CD1c-positive myeloid dendritic cell (primary cell): ENCODE measurements at regions not wholly inside any gene's neighbourhood (a gene's known extent, or its start where the extent isn't known, plus 50 kb on each side); places are given as distances from the start of the nearest gene placed in this dataset.

Experiments used
- DNase-seq: peaks from one replicate; pipeline ENCODE4 v3.0.0-alpha.2; 2016; ENCODE audit errors: extremely low spot score

- DNase-seq: no peak
Observed at GRCh38 chr13:79267560-79267959, 138.5 kb downstream of the RBM26 start.

GRCh38 chr13:79258489-79258888 is 147.6 kb downstream of the RBM26 start:
- DNase-seq: no peak

- no peak for DNase-seq
Observed at GRCh38 chr13:79246578-79246949, 159.5 kb downstream of the RBM26 start.

- DNase-seq: no peak
Observed at GRCh38 chr13:79245937-79246577, 160.0 kb downstream of the RBM26 start.

GRCh38 chr13:79241697-79242096 is 164.4 kb downstream of the RBM26 start:
- DNase-seq: no peak

GRCh38 chr13:79237981-79238380 is 168.1 kb downstream of the RBM26 start:
- no peak for DNase-seq

- no peak for DNase-seq
Observed at GRCh38 chr13:79231887-79232286, 174.2 kb downstream of the RBM26 start.

- no peak for DNase-seq
Observed at GRCh38 chr13:79229761-79230160, 176.3 kb downstream of the RBM26 start.

- no peak for DNase-seq
Observed at GRCh38 chr13:79228972-79229371, 177.1 kb downstream of the RBM26 start.

- peak; percentile 23 for DNase-seq
Observed at GRCh38 chr13:79227418-79227817, 178.6 kb downstream of the RBM26 start.

GRCh38 chr13:79226938-79227337 is 179.1 kb downstream of the RBM26 start:
- DNase-seq: no peak

GRCh38 chr13:79226250-79226649 is 179.8 kb downstream of the RBM26 start:
- DNase-seq: no peak

- DNase-seq: no peak
Observed at GRCh38 chr13:79225487-79226232, 180.4 kb downstream of the RBM26 start.

GRCh38 chr13:79222427-79223205 is 183.4 kb downstream of the RBM26 start:
- no peak for DNase-seq

- DNase-seq: no peak
Observed at GRCh38 chr13:79212064-79212619, 193.9 kb downstream of the RBM26 start.

GRCh38 chr13:79211377-79211776 is 194.7 kb downstream of the RBM26 start:
- DNase-seq: no peak

GRCh38 chr13:79197933-79198332 is 208.1 kb downstream of the RBM26 start:
- no peak for DNase-seq

GRCh38 chr13:79196843-79197242 is 209.2 kb downstream of the RBM26 start:
- no peak for DNase-seq

- DNase-seq: no peak
Observed at GRCh38 chr13:79196366-79196765, 209.7 kb downstream of the RBM26 start.

- no peak for DNase-seq
Observed at GRCh38 chr13:79194727-79195126, 211.3 kb downstream of the RBM26 start.

- peak; percentile 49 for DNase-seq
Observed at GRCh38 chr13:79194272-79194671, 211.8 kb downstream of the RBM26 start.

- DNase-seq: peak; percentile 7
Observed at GRCh38 chr13:79191501-79191900, 214.6 kb downstream of the RBM26 start.
